ENCODE measurements at regions not wholly inside any gene's neighbourhood (a gene's known extent, or its start where the extent isn't known, plus 50 kb on each side); places are given as distances from the start of the nearest gene placed in this dataset.

DNA sequence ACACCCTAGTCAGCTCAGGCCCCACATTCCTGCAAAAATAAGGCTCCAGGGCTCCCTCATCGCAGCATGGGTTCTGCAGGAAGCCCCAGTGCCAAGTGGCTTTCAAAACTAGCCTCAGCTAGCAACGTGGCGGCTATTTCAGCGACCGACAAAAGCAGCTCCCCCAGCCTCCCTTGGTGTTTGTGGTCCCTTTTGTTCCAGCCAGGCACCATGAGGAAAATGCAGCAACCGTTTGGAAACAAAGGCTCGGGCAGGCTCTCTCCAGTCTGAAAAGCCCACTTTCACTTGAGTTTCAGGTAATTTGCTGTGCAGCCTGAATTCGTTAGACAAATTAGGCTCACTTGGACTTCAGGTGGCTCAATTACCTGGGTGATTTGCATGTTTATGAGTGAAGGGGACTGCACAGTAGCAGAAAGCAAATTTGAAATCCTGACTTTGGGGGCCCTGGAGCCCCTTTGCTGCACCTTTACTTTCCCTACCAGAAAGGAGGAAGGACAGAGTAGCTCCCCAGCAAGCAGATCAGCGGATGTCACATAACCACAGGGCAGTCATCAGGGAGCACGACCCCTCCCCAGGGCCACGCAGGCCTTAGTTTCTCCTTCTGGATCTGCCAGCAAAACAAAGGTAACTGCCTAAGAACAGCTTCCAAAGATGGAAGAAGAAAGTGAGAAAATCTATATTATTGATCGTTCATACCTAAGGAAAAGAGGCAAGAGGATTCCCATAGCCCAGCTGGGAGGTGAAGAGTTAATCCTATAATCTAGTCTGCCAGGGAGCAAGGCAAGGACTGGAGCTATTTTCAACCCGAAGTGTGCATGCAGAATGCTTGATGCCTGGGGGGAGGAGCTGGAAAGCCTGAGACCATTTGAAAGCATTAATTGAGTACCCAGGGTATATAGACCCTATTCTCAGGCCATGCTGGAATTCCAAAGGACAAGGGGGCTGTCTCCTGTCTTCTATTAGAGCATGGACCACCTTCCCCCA is 143.1 kb upstream of the SDK2 start:
- H3K4me3 ChIP-seq (ENCODE audit: low read depth, low read length): no peak overlapping the region
- no peak for TF ChIP-seq CTCF (IDR thresholded peaks at IDR 0.05; ENCODE audit: low read depth, low read length)

DNA sequence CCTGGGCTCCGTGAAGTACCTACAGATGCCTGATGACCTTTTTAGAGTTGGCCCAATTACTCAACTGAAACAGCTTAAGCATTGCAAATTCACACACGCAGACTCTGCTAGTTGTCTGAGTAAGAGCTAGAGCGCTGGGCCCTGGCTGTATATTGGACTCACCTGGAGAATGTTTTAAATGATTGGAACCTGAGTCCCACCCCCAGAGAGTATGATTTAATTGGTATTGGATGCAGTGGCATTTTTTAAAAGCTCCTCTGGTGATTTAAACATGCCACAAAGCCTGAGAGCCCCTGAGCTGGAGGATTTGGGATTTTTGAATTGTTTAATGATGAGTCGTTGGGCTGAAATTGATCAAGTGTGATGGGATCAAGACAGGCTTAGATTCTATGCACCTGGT is 143.9 kb upstream of the SDK2 start:
- H3K4me3 ChIP-seq (ENCODE audit: low read depth, low read length): no peak overlapping the region
- no peak for TF ChIP-seq CTCF (IDR thresholded peaks at IDR 0.05; ENCODE audit: low read depth, low read length)

- H3K4me3 ChIP-seq (ENCODE audit: low read depth, low read length): no peak overlapping the region
- no peak for TF ChIP-seq CTCF (IDR thresholded peaks at IDR 0.05; ENCODE audit: low read depth, low read length)
Observed at GRCh38 chr17:73791121-73791520, 146.9 kb upstream of the SDK2 start.

- H3K4me3 ChIP-seq (ENCODE audit: low read depth, low read length): no peak overlapping the region
- TF ChIP-seq CTCF (IDR thresholded peaks at IDR 0.05; ENCODE audit: low read depth, low read length): no peak
Observed at GRCh38 chr17:73791631-73792030, 147.4 kb upstream of the SDK2 start.

GRCh38 chr17:73792994-73793393 is 148.7 kb upstream of the SDK2 start:
- no peak for TF ChIP-seq CTCF (IDR thresholded peaks at IDR 0.05; ENCODE audit: low read depth, low read length)
- H3K4me3 ChIP-seq (ENCODE audit: low read depth, low read length): no peak overlapping the region

DNA sequence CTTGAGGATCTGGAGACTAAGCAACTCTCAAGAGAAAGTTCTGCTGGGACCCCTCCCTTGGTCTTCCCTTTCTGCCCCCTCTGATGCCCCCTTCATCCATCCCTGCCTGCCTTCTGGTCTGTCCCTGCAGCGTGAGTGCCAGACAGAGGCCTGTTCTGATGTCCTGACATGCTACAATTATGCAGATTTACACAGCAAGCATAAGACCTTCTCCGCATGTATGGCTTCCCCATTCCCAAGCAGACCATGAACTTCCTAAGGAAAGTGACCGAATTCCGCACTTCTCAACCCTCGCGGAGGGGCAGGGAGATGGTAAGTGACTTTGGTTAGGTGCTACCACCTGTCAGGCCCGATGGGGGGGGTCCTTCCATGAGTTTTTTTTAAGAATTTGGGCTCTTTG is 150.1 kb upstream of the SDK2 start:
- no peak overlapping the region for H3K4me3 ChIP-seq (ENCODE audit: low read depth, low read length)
- TF ChIP-seq CTCF (IDR thresholded peaks at IDR 0.05; ENCODE audit: low read depth, low read length): no peak

- TF ChIP-seq CTCF (IDR thresholded peaks at IDR 0.05; ENCODE audit: low read depth, low read length): no peak
- no peak overlapping the region for H3K4me3 ChIP-seq (ENCODE audit: low read depth, low read length)
Observed at GRCh38 chr17:73795730-73796129, 151.5 kb upstream of the SDK2 start.

Measured in WI38 (cell line).